WTC11 (cell line): ENCODE measurements at regions not wholly inside any gene's neighbourhood (a gene's known extent, or its start where the extent isn't known, plus 50 kb on each side); places are given as distances from the start of the nearest gene placed in this dataset.

Source experiments
- ATF1 ChIP-seq: sonication (generic); formaldehyde crosslinking; IDR thresholded peaks from 2 replicates; pipeline ENCODE4 v1.8.1; 2023; ENCODE audit warnings: mild to moderate bottlenecking, moderate library complexity, missing genetic modification reagents
- CTCF ChIP-seq: fragments of 200-600 bp; IDR thresholded peaks from 2 replicates; pipeline ENCODE4 v1.8.0; 2022; ENCODE audit warnings: antibody characterized with exemption
- E2F1 ChIP-seq: sonication (generic); formaldehyde crosslinking; IDR thresholded peaks from 2 replicates; pipeline ENCODE4 v1.8.0; 2022; ENCODE audit warnings: mild to moderate bottlenecking, missing genetic modification reagents
- ELF4 ChIP-seq: sonication (generic); formaldehyde crosslinking; IDR thresholded peaks from 2 replicates; pipeline ENCODE4 v1.8.1; 2022; ENCODE audit warnings: low read depth, mild to moderate bottlenecking, moderate library complexity, missing genetic modification reagents
- FOXP1 ChIP-seq: sonication (generic); formaldehyde crosslinking; IDR thresholded peaks from 2 replicates; pipeline ENCODE4 v1.8.0; 2022; ENCODE audit warnings: missing genetic modification reagents, mild to moderate bottlenecking, moderate library complexity, borderline replicate concordance
- GABPB1 ChIP-seq: sonication (generic); formaldehyde crosslinking; IDR thresholded peaks from 2 replicates; pipeline ENCODE4 v1.8.1; 2023; ENCODE audit warnings: mild to moderate bottlenecking, missing genetic modification reagents
- PREB ChIP-seq: sonication (generic); formaldehyde crosslinking; IDR thresholded peaks from 2 replicates; pipeline ENCODE4 v1.8.1; 2022; ENCODE audit warnings: mild to moderate bottlenecking, missing genetic modification reagents, moderate library complexity, borderline replicate concordance
- PRRX2 ChIP-seq: fragments of 250-450 bp; sonication (Bioruptor Pico); IDR thresholded peaks from 2 replicates; pipeline ENCODE4 v1.8.0; 2021; ENCODE audit warnings: mild to moderate bottlenecking
- RELA ChIP-seq: sonication (generic); formaldehyde crosslinking; IDR thresholded peaks from 2 replicates; pipeline ENCODE4 v1.8.1; 2022; ENCODE audit warnings: missing genetic modification reagents, mild to moderate bottlenecking, borderline replicate concordance
- SP1 ChIP-seq: sonication (generic); formaldehyde crosslinking; conservative IDR thresholded peaks from 2 replicates; pipeline ENCODE4 v1.8.1; 2022; ENCODE audit warnings: missing genetic modification reagents
- TEAD1 ChIP-seq: sonication (generic); formaldehyde crosslinking; IDR thresholded peaks from 2 replicates; pipeline ENCODE4 v1.8.0; 2022; ENCODE audit warnings: mild to moderate bottlenecking, missing genetic modification reagents
- ZNF138 ChIP-seq: sonication (generic); formaldehyde crosslinking; conservative IDR thresholded peaks from 2 replicates; pipeline ENCODE4 v1.8.1; 2022; ENCODE audit warnings: mild to moderate bottlenecking, moderate library complexity, missing genetic modification reagents
- ZNF423 ChIP-seq: fragments of 250-450 bp; sonication (Bioruptor Pico); IDR thresholded peaks from 2 replicates; pipeline ENCODE4 v2.1.2; 2022; ENCODE audit warnings: mild to moderate bottlenecking, moderate library complexity

GRCh38 chr4:136241221-136241986, 1290.9 kb downstream of the PCDH18 start:
- TF ChIP-seq CTCF (no peak), TEAD1 (no peak), SP1 (CRISPR knock-in tag) (no peak), RELA (no peak), ZNF423 (no peak), ZNF138 (no peak), ELF4 (CRISPR knock-in tag) (no peak), GABPB1 (CRISPR knock-in tag) (no peak), PRRX2 (no peak), ATF1 (no peak), PREB (CRISPR knock-in tag) (no peak), FOXP1 (no peak), E2F1 (CRISPR knock-in tag) (no peak)
